GM12874 (cell line): ENCODE measurements at regions not wholly inside any gene's neighbourhood (a gene's known extent, or its start where the extent isn't known, plus 50 kb on each side); places are given as distances from the start of the nearest gene placed in this dataset.

ENCODE experiments used
- TF ChIP-seq, protein P1 (sequence below): IDR thresholded peaks from 2 replicates; pipeline ENCODE4 v1.5.1; 2011; ENCODE audit warnings: low read depth, mild to moderate bottlenecking, control low read depth, low read length, moderate library complexity; ENCODE audit not compliant: insufficient read depth

DNA sequence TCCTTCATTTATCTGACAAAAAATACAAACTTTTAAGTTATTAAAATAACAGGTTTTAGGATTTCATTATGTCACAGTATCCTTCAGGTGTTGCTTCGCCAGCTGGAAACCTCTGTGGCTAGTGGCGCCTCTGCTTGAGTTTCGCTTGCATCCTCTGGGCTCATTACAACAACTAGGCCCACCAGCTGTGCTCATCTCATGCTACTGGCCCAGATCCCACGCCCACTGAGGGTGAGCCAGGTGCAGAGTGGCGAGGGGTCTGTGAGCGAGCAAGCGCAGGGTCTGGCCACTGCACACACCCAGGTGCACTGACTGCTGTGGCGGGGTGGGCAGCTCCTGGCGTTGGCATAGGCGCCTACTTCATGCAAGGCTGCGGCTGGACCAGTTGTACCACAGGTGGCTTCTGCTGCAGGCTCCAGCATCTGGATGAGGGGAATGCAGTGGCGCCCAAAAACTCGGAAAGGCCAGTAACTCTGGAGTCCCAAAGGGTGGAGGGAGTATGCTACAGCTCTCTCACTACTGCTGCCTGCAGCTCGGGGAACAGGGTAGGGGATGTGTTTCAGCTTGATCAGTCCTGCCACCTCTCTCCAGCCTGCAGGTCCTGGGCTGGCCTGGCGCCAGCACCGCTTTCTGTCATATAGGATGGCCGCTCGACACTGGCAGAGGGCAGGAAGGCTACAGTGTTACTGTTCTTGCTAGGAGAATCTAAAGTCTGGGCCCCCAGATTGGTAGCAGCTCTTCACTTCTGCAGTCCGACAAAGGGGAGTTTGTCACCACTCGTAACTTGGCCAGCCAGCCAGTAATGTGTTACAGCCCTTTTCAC is 452.1 kb downstream of the TUSC1 start:
- TF ChIP-seq, protein P1, sequence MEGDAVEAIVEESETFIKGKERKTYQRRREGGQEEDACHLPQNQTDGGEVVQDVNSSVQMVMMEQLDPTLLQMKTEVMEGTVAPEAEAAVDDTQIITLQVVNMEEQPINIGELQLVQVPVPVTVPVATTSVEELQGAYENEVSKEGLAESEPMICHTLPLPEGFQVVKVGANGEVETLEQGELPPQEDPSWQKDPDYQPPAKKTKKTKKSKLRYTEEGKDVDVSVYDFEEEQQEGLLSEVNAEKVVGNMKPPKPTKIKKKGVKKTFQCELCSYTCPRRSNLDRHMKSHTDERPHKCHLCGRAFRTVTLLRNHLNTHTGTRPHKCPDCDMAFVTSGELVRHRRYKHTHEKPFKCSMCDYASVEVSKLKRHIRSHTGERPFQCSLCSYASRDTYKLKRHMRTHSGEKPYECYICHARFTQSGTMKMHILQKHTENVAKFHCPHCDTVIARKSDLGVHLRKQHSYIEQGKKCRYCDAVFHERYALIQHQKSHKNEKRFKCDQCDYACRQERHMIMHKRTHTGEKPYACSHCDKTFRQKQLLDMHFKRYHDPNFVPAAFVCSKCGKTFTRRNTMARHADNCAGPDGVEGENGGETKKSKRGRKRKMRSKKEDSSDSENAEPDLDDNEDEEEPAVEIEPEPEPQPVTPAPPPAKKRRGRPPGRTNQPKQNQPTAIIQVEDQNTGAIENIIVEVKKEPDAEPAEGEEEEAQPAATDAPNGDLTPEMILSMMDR = no peak

DNA sequence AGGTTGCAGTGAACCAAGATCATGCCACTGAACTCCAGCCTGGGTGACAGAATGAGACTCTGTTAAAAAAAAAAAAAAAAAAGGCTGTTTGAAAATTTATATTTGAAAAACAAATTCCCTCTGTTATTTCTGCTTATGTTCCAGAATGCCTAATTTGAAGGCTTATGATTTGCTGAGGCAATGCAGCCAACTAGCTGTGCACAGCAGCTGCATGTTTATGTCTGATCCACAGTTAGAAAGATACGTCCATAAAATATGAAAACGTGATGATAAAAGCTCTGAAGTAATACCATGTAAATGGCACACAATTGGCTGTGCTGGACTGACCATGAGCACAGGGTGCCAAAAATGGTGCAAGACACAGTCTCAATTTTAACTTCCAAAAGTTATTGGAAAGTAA is 453.2 kb downstream of the TUSC1 start:
- TF ChIP-seq, protein P1 = no peak

DNA sequence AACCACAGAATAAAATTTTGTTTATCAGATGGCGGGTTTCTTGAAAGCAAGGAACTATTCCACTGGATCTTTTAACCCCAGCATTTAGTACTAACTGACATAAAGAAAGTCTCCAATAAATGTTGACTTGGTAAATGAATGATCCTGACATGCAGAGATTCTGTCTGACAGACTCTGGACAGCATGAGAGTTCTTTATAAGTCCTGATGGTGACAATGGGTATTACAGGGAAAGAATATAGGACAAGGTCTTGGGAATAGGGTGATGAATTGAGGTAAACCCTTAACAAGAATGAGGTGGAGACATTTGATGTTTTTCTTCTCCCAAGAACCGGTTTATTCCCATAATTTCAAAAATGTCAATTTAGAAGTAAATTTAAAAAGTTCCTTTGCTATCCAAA is 453.9 kb downstream of the TUSC1 start:
- TF ChIP-seq, protein P1 = no peak

DNA sequence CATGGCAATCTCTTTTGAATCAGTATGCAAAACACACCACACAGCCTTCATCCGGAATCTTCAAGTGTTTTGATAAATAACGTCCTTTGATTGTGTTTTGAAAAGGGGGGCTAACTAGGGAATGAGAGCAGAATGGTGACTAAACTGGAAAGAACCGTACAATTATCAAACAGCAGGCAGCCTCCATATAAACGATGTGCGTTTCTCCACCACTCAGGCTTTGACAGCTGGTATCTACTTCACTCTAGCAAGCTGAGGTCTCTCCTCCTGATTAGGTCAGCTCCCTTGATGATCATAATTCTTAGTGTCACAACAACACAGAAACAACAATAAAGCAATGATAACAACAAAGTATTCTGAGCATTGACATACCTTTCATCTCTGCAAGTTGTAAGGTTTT is 465.9 kb downstream of the TUSC1 start:
- TF ChIP-seq, protein P1 = no peak

DNA sequence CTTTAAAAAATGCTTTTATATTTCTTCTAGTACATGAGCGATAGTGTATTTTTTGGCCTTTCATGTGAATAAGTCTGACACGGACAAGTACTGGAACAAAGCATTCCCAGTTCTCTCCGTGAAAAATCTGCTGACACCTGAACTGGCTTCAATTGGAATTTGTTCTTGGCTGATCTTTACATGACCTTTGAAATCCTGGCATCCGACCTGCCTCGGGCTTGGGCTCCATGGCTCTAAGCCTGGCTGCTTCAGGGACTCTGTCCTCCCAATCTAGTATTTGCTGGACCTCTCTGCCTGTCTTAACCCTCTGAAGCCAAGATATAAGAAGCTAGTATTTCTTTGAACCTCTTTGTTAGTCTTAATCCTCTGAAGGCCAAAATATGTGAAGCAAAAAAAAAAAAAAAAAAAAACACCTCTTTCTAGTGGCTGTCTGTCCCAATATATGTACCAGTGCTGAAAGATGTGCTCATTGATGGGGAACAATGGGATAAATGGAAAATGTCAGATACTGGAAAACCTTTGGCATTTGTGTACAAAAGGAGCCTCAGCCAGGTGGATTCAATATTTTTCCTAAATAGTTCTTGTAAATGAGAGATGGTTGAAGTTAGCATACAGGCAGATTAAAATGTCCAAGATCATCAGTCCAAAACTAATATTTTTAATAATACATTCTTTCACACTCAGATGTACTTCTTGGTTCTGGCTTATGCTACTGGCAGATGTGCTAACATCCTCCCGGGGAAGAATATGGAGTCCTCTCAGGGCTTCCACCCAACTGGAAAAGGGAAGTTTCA is 470.6 kb downstream of the TUSC1 start:
- TF ChIP-seq, protein P1 = no peak

DNA sequence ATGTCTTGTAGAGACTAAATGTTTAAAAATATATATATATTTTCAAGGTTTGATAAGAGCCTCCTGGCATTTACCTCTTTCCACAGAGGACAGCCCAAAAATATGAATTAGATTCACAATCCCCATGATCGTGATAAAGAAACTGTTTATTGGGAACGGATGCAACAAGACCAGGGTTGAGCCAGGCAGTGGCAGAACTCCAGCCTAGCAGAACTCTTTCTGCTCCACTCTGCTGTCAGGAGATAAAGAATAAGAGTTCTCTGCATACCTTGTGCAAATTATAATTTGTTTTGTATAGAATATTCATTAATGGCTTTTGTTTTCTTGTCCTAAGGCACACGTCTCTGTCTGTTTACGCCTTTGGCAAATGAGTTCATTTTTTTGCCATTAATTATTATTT is 472.2 kb downstream of the TUSC1 start:
- TF ChIP-seq, protein P1 = no peak

DNA sequence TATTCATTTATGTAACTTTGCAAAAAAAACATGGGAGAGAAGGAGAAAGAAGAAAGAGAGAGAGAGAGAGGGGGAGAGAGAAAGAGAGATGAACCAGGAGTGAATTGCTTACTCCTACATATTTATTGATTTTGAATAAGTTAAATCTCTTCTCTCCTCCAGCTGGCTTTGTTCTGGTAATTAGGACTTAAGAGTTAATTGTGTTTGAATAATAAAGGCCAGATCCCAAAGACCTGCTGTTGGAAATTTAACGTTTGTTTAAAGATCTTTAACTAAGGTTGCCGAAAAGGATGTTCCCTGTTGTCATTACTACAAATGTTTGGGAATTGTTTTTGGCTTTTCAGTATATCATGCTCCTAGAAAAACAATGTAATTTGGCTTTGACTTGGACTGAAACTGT is 473.0 kb downstream of the TUSC1 start:
- TF ChIP-seq, protein P1 = no peak
